C4-2B (cell line): ENCODE measurements at regions not wholly inside any gene's neighbourhood (a gene's known extent, or its start where the extent isn't known, plus 50 kb on each side); places are given as distances from the start of the nearest gene placed in this dataset.

Source experiments
- H3K27ac ChIP-seq: fragments of 450-650 bp; 2 replicates; pipeline ENCODE4 v1.5.1; 2017
- ZFX ChIP-seq: fragments of 450-650 bp; IDR thresholded peaks from 2 replicates; pipeline ENCODE4 v1.6.1; 2017
- TF ChIP-seq, protein P1 (sequence below): fragments of 450-650 bp; conservative IDR thresholded peaks from 2 replicates; pipeline ENCODE4 v1.5.1; 2017; ENCODE audit warnings: mild to moderate bottlenecking

DNA sequence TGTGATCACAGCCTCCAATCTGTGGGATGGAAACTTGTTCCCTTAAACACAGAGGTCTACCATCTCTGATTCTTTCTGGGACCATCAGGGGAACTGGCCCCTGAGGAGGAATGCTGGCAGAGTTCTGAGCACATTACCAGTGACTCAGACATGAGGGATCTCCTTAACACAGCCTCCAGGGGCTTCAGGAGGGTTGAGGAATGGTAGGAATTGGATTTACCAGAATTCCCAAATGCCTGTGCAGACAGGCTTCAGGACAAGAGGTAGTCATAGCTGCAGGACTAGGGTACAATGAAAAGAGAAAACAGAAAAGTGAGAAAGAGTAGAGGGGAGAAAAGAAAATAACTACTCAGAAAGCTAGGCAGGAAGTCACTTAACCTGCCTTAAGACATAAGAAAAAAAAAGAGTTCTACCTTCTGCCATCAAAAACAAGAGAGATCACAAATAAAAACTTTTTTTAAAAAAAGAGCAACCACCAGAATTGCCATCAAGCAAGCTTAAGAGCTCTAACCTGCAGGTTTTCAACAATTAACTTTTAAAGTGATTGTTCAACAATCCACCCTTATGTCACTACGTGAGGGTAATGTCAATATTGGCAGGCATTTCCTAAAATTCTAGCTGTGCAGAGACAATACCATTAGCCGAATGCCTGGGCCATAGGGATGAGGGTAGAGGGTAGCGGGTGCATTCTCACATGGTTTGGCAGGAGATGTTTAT is 524.4 kb downstream of the BCL11A start:
- no peak for TF ChIP-seq ZFX
- TF ChIP-seq, protein P1, sequence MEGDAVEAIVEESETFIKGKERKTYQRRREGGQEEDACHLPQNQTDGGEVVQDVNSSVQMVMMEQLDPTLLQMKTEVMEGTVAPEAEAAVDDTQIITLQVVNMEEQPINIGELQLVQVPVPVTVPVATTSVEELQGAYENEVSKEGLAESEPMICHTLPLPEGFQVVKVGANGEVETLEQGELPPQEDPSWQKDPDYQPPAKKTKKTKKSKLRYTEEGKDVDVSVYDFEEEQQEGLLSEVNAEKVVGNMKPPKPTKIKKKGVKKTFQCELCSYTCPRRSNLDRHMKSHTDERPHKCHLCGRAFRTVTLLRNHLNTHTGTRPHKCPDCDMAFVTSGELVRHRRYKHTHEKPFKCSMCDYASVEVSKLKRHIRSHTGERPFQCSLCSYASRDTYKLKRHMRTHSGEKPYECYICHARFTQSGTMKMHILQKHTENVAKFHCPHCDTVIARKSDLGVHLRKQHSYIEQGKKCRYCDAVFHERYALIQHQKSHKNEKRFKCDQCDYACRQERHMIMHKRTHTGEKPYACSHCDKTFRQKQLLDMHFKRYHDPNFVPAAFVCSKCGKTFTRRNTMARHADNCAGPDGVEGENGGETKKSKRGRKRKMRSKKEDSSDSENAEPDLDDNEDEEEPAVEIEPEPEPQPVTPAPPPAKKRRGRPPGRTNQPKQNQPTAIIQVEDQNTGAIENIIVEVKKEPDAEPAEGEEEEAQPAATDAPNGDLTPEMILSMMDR: no peak
- no peak overlapping the region for H3K27ac ChIP-seq

DNA sequence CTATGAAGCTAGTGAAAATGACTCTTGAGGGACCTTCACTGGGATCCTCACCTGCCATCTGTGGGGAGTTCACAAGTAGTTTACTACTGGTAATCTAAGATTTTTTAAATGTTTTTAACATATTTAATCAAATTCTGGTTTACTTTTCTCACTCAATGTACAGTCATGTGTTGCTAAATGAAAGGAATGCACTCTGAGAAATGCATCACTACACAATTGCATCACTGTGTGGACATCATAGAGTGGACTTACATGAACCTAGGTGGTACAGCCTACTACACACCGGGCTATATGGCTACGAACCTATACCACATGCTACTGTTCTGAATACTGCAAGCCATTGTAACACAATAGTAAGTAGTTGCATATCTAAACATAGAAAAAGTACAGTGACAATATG is 528.0 kb downstream of the BCL11A start:
- TF ChIP-seq, protein P1: no peak
- no peak for TF ChIP-seq ZFX
- no peak overlapping the region for H3K27ac ChIP-seq

DNA sequence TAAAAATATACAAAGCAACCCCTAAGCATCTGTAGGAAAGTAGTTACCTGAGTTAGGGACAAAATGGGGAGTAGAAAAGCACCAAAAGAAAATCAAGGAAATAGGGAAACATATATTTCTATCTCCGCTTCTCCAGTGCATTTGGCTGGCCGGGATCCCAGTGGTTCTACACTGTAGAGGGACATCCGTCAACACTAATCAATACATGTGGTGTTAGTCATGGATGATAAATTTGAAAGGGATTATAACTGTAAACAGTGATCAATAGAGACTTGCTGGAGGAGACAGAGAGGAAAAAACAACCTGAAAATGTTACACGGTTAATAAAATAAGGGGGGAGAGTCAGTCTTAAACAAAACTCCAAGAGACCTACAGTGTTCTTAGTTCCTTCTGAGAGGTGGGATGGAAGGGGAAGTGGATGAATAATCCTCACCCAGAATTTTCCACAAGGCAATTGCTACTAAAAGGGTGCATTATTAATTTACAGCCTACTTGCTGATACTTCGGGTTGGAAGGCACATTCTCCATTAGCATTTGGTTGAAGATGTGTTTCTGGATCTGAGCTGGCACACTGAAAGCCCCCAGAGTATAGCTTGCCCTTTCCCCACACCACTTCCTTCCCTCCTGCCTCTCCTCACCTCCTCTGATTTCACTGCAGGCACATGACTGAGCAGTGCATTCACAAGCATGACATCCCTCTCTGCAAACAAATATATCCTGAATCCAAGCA is 530.0 kb downstream of the BCL11A start:
- H3K27ac ChIP-seq: no peak overlapping the region
- no peak for TF ChIP-seq ZFX
- TF ChIP-seq, protein P1: no peak

DNA sequence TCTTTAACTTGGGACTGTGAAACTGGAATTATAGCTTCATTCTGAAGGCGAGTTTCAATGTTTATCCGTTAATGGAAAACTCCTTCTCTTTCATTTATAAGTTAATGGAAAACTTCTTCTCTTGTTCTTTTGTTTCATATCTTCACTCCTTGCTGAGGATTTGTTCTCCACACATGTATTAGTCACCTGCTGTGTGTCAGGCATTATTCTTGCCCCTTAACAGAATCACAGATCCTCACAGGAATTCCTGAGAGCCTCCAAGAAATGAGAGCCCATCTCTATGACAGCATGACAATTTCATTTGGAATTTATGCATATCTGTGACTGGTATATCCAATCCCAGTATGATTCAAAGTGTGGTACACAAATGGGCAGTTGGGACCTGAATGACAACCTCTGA is 545.8 kb downstream of the BCL11A start:
- TF ChIP-seq, protein P1: no peak
- TF ChIP-seq ZFX: no peak
- H3K27ac ChIP-seq: no peak overlapping the region

DNA sequence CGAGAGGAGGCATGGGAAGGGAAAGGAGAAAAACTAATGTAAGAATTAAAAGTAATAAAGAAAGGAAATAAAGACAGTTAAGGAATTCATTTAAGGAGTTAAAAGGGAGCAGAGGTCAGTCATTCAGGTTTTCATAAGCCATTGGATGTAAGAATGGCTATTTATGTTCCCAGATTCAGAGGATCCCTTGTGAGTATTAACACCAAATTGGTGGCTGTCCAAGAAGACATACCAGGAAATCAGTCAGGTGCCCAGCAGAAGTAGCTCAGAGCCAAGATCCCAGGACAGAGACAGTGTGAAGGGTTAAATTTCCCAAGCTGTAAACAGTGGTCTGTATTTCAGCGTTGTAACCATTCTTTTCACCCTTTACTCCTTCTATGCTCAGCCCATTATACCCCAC is 550.4 kb downstream of the BCL11A start:
- H3K27ac ChIP-seq: no peak overlapping the region
- no peak for TF ChIP-seq ZFX
- TF ChIP-seq, protein P1: no peak

DNA sequence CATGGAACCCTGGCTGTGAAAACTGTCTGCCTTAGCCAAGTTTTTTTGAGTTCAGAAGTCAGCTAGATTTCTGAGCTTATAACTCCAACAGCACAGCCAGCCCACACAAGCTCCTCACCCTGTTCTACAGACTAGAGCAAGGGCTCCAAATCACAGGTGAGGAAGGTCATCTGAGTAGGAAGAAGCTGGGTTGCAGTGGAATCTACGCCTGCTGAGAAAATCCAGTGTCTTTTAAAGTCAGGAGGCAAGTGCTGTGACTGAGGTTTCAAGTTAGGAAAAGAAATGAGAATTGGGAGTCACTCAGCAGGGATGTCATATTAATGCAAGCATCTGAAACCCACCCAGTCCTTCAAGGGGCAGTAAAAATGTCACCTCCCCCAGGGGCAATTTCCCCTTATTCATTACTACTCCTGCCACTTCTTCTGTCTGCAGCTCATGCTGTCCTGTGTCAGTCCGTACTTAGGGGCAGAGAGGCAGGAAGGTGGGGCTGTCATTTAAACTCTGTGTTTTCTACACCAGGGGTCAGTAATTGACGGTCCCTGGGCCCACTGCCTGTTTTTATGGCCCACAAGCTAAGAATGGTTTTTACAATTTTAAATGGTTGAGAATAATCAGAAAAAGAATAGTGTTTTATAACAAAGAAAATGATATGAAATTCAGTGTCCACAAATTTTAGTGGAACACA is 551.1 kb downstream of the BCL11A start:
- no peak for TF ChIP-seq ZFX
- TF ChIP-seq, protein P1: no peak
- H3K27ac ChIP-seq: no peak overlapping the region

DNA sequence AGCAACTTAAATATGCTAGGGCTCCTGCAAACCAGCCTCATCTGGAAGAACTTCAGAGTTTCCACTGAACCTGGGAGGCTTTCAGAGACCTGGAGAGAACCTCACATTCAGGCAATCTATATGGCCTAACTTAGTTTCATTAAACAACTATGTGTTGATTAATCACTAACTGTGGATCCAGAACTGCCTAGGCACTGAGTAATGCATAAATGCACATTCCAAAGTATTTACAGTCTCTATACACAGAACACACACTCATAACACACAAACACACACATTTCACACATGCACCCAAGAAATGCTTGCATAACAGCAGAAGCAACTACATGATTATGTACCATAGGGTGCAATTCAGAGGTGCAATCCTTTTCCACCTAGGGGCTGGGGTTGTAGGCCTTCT is 552.8 kb downstream of the BCL11A start:
- H3K27ac ChIP-seq: no peak overlapping the region
- no peak for TF ChIP-seq ZFX
- TF ChIP-seq, protein P1: no peak
